GM23248 (cell line): ENCODE measurements at regions not wholly inside any gene's neighbourhood (a gene's known extent, or its start where the extent isn't known, plus 50 kb on each side); places are given as distances from the start of the nearest gene placed in this dataset.

Experiments used
- DNase-seq: peaks from one replicate; pipeline ENCODE4 v3.0.0-alpha.2; 2015
- H2AFZ ChIP-seq: fragments of 200-600 bp; sonication (generic); 2 replicates; pipeline ENCODE4 v1.6.1; 2016; ENCODE audit warnings: antibody characterized with exemption
- H3F3A ChIP-seq: fragments of 200-600 bp; sonication (generic); 2 replicates; pipeline ENCODE4 v1.6.1; 2016; ENCODE audit warnings: mild to moderate bottlenecking, antibody characterized with exemption, mixed run types; ENCODE audit not compliant: insufficient read depth
- H3K27ac ChIP-seq: fragments of 200-600 bp; sonication (generic); 2 replicates; pipeline ENCODE4 v1.5.1; 2016; ENCODE audit warnings: mild to moderate bottlenecking
- H3K27me3 ChIP-seq: fragments of 200-600 bp; sonication (generic); replicated peaks from 2 replicates; pipeline ENCODE4 v1.6.1; 2016; ENCODE audit warnings: mild to moderate bottlenecking; ENCODE audit not compliant: insufficient read depth
- H3K36me3 ChIP-seq: fragments of 200-600 bp; sonication (generic); 2 replicates; pipeline ENCODE4 v1.6.1; 2016; ENCODE audit warnings: low read depth, mild to moderate bottlenecking
- H3K4me1 ChIP-seq: fragments of 200-600 bp; sonication (generic); 2 replicates; pipeline ENCODE4 v1.6.1; 2016; ENCODE audit warnings: mild to moderate bottlenecking; ENCODE audit not compliant: insufficient read depth
- H3K4me2 ChIP-seq: fragments of 200-600 bp; sonication (generic); one replicate; pipeline ENCODE4 v1.6.1; 2016; ENCODE audit warnings: mild to moderate bottlenecking; ENCODE audit not compliant: unreplicated experiment
- H3K4me3 ChIP-seq: fragments of 200-600 bp; sonication (generic); 2 replicates; pipeline ENCODE4 v1.5.1; 2016; ENCODE audit warnings: mild to moderate bottlenecking
- H3K79me2 ChIP-seq: fragments of 200-600 bp; sonication (generic); 2 replicates; pipeline ENCODE4 v1.6.1; 2016; ENCODE audit warnings: mild to moderate bottlenecking; ENCODE audit not compliant: insufficient read depth
- H3K9ac ChIP-seq: fragments of 200-600 bp; sonication (generic); 2 replicates; pipeline ENCODE4 v1.6.1; 2016; ENCODE audit warnings: mild to moderate bottlenecking
- H3K9me2 ChIP-seq: fragments of 200-600 bp; sonication (generic); 2 replicates; pipeline ENCODE4 v1.6.1; 2016; ENCODE audit warnings: mixed run types, mild to moderate bottlenecking, moderate library complexity; ENCODE audit not compliant: insufficient read depth
- H3K9me3 ChIP-seq: fragments of 200-600 bp; sonication (generic); one replicate; pipeline ENCODE4 v1.6.1; 2017; ENCODE audit warnings: low read depth
- H4K20me1 ChIP-seq: fragments of 200-600 bp; sonication (generic); 2 replicates; pipeline ENCODE4 v1.6.0; 2016; ENCODE audit not compliant: insufficient read depth
- EZH2 ChIP-seq: fragments of 200-600 bp; sonication (generic); IDR thresholded peaks from 2 replicates; pipeline ENCODE4 v1.6.1; 2018; ENCODE audit warnings: antibody characterized with exemption, mild to moderate bottlenecking; ENCODE audit not compliant: insufficient read depth, poor library complexity, severe bottlenecking
- EZH2phosphoT487 ChIP-seq: fragments of 200-600 bp; sonication (generic); IDR thresholded peaks from 2 replicates; pipeline ENCODE4 v1.6.1; 2018; ENCODE audit warnings: antibody characterized with exemption, moderate library complexity, mild to moderate bottlenecking, low read depth; ENCODE audit not compliant: insufficient read depth
- WGBS, 2 experiments: methylation state at CpG; one replicate each; pipeline ENCODE4 v1.1.6; 2015 to 2017; ENCODE audit warnings: low lambda C conversion rate in 2 of 2, low coverage in 1 of 2; ENCODE audit errors: missing lambda C conversion rate in 2 of 2; 5-methylcytosine and 5-hydroxymethylcytosine counted together
- in situ Hi-C: fragments of 300-500 bp; cut with MboI; formaldehyde crosslinking; loops from 2 replicates; pipeline ENCODE4 v1.15.0; 2020

DNA sequence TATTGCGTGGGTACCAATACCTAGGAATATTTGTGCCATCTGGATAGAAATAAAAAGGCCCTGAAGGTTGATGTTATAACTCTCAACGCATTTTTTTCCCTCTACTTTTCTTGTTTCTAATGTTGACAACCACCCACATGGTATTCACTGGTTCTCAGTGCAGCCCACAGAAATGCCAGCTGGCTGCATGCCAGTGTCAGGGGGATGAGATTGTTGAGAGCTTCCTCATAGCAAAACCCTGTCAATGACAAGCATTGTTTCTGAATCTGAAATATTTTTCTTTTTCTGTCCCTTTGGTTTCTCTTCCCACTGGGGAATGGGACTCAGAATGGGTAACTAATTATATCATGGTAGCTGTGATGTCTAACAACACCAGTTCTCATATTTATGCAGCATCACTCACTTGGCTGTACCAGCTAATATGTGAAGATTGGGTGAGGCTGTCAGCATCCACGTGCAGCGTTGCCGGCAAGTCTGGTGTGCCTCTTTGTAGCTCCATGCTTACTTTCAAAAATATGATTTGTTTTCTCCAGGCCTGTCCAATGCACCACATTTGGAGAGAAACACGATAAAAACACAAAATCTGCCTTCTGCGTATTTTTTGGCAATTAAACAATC is 284.6 kb downstream of the PTBP2 start:
- WGBS, 2 experiments: 40 to 50% methylated on average over 7 of the region's 7 CpGs
- H3F3A ChIP-seq: no peaks in the 10 kb centered on the region; the same call in 1 of the 2 replicates
- H2AFZ ChIP-seq: no peak overlapping the region
- no peaks in the 10 kb centered on the region for H4K20me1 ChIP-seq
- H3K9me3 ChIP-seq: no peaks in the 10 kb centered on the region
- no peak overlapping the region for H3K4me2 ChIP-seq
- no peak overlapping the region for H3K9ac ChIP-seq
- H3K27ac ChIP-seq: no peak overlapping the region
- no peaks in the 10 kb centered on the region for H3K36me3 ChIP-seq
- no peak overlapping the region for H3K4me3 ChIP-seq
- H3K27me3 ChIP-seq: no peaks in the 10 kb centered on the region
- H3K9me2 ChIP-seq: no peaks in the 10 kb centered on the region
- peaks cover 11% of the 10 kb centered on the region for H3K4me1 ChIP-seq
- in situ Hi-C loops: no loop called here
- no peak for TF ChIP-seq EZH2phosphoT487
- TF ChIP-seq EZH2: no peak
- peak; percentile 50 for DNase-seq
- H3K79me2 ChIP-seq: no peaks in the 10 kb centered on the region

DNA sequence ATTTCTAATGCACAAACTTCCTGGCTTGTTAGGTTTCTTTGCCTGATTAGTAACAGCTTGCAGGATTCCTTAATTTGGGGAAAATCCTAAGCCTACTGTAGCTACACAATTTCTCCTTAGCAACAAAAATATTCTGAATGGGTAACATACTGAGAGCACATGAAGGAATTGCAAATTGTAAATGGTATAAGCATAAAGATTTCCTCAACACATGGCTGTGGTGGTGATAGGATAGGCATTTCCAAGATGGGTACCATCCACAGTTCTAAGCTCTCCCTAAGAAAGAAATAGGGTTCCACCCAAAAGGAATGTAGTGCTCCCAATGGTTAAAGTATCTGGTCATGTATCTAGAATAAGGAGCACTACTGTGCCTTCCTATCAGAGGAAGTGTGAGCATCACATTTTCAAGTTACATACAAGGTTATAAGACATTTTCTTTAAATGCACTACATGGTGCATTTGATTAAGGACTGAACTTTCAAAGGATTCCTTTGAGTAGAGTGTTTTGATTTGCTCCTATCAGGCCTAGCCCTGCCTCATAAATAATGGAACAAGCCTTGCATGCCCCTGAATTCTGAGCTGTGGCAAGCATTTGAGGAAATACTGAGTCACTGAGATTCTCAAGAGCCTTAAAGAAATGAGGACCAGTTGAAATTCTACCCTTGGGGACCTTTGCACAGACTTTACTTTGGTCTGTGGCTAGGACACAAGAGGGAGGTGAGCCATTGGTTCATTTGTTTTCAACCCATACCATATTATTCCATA is 286.4 kb downstream of the PTBP2 start:
- Histone ChIP-seq H3K4me3 (no peak overlapping the region), H3K9me3 (no peaks in the 10 kb centered on the region), H3K27ac (no peak overlapping the region), H3F3A (no peaks in the 10 kb centered on the region; the same call in 1 of the 2 replicates), H3K79me2 (no peaks in the 10 kb centered on the region), H3K9me2 (no peaks in the 10 kb centered on the region), H3K9ac (no peak overlapping the region), H3K4me2 (no peak overlapping the region), H2AFZ (no peak overlapping the region), H4K20me1 (no peaks in the 10 kb centered on the region), H3K4me1 (peaks cover 11% of the 10 kb centered on the region), H3K36me3 (no peaks in the 10 kb centered on the region), H3K27me3 (no peaks in the 10 kb centered on the region)
- TF ChIP-seq EZH2phosphoT487: no peak
- no peak for TF ChIP-seq EZH2
- peak; percentile 15 for DNase-seq
- in situ Hi-C loops: no loop called here

- no peaks in the 10 kb centered on the region for H3K36me3 ChIP-seq
- no peak overlapping the region for H2AFZ ChIP-seq
- WGBS, 2 experiments: 83 to 85% methylated on average over 5 of the region's 5 CpGs
- no peaks in the 10 kb centered on the region for H3K27me3 ChIP-seq
- H3F3A ChIP-seq: no peaks in the 10 kb centered on the region; the same call in 1 of the 2 replicates
- H3K9me2 ChIP-seq: no peaks in the 10 kb centered on the region
- in situ Hi-C loops: no loop called here
- no peak overlapping the region for H3K27ac ChIP-seq
- H3K4me1 ChIP-seq: peaks cover 21% of the 10 kb centered on the region
- no peak overlapping the region for H3K9ac ChIP-seq
- H3K9me3 ChIP-seq: no peaks in the 10 kb centered on the region
- no peak for TF ChIP-seq EZH2phosphoT487
- TF ChIP-seq EZH2: no peak
- no peaks in the 10 kb centered on the region for H3K79me2 ChIP-seq
- no peak overlapping the region for H3K4me3 ChIP-seq
- H3K4me2 ChIP-seq: no peak overlapping the region
- H4K20me1 ChIP-seq: no peaks in the 10 kb centered on the region
- no peak for DNase-seq
Measured at GRCh38 chr1:97010566-97011264, 289.1 kb downstream of the PTBP2 start.

DNA sequence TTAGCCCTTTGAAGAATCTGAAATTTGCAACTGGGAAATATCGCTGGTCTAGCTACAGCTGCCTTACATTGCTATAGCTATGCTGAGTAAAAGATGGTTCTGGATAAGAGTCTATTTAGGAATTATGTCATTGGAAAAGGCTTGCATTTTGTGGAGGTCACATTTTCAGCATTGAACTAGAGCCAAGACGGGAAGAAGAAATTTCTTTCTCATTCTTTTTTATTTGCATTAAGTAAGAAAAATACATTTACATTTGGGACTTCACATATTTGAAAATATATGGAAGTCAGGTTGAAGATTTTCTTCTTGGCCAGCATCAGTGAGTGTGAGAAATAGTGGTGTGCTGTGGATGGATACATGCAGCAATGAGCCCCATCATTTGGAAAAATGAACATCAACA is 291.6 kb downstream of the PTBP2 start:
- Histone ChIP-seq H3K27ac (no peak overlapping the region), H3K4me3 (no peak overlapping the region), H4K20me1 (no peaks in the 10 kb centered on the region), H3K27me3 (no peaks in the 10 kb centered on the region), H3K4me2 (no peak overlapping the region), H3K79me2 (no peaks in the 10 kb centered on the region), H3K4me1 (peaks cover 11% of the 10 kb centered on the region), H2AFZ (no peak overlapping the region), H3K9me2 (no peaks in the 10 kb centered on the region), H3K9me3 (no peaks in the 10 kb centered on the region), H3K9ac (no peak overlapping the region), H3K36me3 (no peaks in the 10 kb centered on the region), H3F3A (no peaks in the 10 kb centered on the region; the same call in 1 of the 2 replicates)
- WGBS, 2 experiments: 90 to 95% methylated on average over 2 of the region's 2 CpGs
- DNase-seq: no peak
- in situ Hi-C loops: no loop called here
- no peak for TF ChIP-seq EZH2
- no peak for TF ChIP-seq EZH2phosphoT487
